Activated naive CD4-positive, alpha-beta T cell treated with anti-CD3 and anti-CD28 coated beads, Interleukin-2, amount 50 U/mL, for 72 hours (primary cell): ENCODE measurements at regions not wholly inside any gene's neighbourhood (a gene's known extent, or its start where the extent isn't known, plus 50 kb on each side); places are given as distances from the start of the nearest gene placed in this dataset.
"Not testable (repeated sequence)": the region's sequence is repeated elsewhere in the genome, so short reads cannot be mapped to it uniquely, and the experiment has no call there.

Experiments used
- ATAC-seq, 2 donors: fragments of 150-1000 bp; cut with Tn5 transposase; 2 replicates each; pipeline ENCODE4 v1.10.0; 2021; ENCODE audit warnings: mild to moderate bottlenecking in 2 of 2, moderate library complexity in 2 of 2
- DNase-seq, 2 donors: peaks; one replicate each; pipeline ENCODE4 v3.0.0; 2021 to 2022; ENCODE audit warnings: low spot score in 2 of 2
- H3K27ac Mint-ChIP-seq, 2 donors: one replicate each; pipeline ENCODE4 v1.8.0; 2022; ENCODE audit warnings: mild to moderate bottlenecking in 2 of 2, mixed read lengths in 2 of 2
- H3K36me3 Mint-ChIP-seq, 2 donors: one replicate each; pipeline ENCODE4 v1.8.0; 2022; ENCODE audit warnings: mixed read lengths in 2 of 2
- H3K9me3 Mint-ChIP-seq, 2 donors: one replicate each; pipeline ENCODE4 v1.8.0; 2022; ENCODE audit warnings: mixed read lengths in 2 of 2

- Mint-ChIP-seq H3K27ac (no peak overlapping the region), H3K36me3 (no peaks in the 10 kb centered on the region), H3K9me3 (no peaks in the 10 kb centered on the region)
- no peak for DNase-seq
- ATAC-seq = no peak
Measured at GRCh38 chr5:135100011-135100410, 66.0 kb upstream of the PITX1 start.

GRCh38 chr5:135097390-135097789 lies 63.4 kb upstream of the PITX1 start:
- H3K9me3 Mint-ChIP-seq = no peaks in the 10 kb centered on the region
- no peak for ATAC-seq
- no peak for DNase-seq
- H3K36me3 Mint-ChIP-seq = no peaks in the 10 kb centered on the region
- no peak overlapping the region for H3K27ac Mint-ChIP-seq

- H3K36me3 Mint-ChIP-seq = no peaks in the 10 kb centered on the region
- H3K27ac Mint-ChIP-seq = peak overlapping the region in 1 of 2 donors; percentile 77
- ATAC-seq = no peak
- H3K9me3 Mint-ChIP-seq = no peaks in the 10 kb centered on the region
- no peak for DNase-seq
Measured at GRCh38 chr5:135095871-135096270, 61.8 kb upstream of the PITX1 start.

GRCh38 chr5:135095052-135095715 lies 61.2 kb upstream of the PITX1 start:
- no peaks in the 10 kb centered on the region for H3K9me3 Mint-ChIP-seq
- ATAC-seq (no peak), DNase-seq (peak in 1 of 2 donors; percentile 26)
- H3K36me3 Mint-ChIP-seq = no peaks in the 10 kb centered on the region
- H3K27ac Mint-ChIP-seq = peak overlapping the region in 1 of 2 donors; percentile 77

GRCh38 chr5:135094339-135095051 lies 60.5 kb upstream of the PITX1 start:
- no peaks in the 10 kb centered on the region for H3K9me3 Mint-ChIP-seq
- no peak overlapping the region for H3K27ac Mint-ChIP-seq
- ATAC-seq (no peak), DNase-seq (peak in 1 of 2 donors; percentile 20)
- no peaks in the 10 kb centered on the region for H3K36me3 Mint-ChIP-seq

- ATAC-seq, H3K9me3 Mint-ChIP-seq, H3K36me3 Mint-ChIP-seq, H3K27ac Mint-ChIP-seq, DNase-seq: not testable (repeated sequence)
Measured at GRCh38 chr5:135093483-135093882, 59.5 kb upstream of the PITX1 start.

GRCh38 chr5:135092476-135092875 lies 58.4 kb upstream of the PITX1 start:
- DNase-seq (peak in 1 of 2 donors; percentile 14), ATAC-seq (no peak)
- no peaks in the 10 kb centered on the region for H3K9me3 Mint-ChIP-seq
- no peak overlapping the region for H3K27ac Mint-ChIP-seq
- H3K36me3 Mint-ChIP-seq = no peaks in the 10 kb centered on the region

- peak in 1 of 2 donors; percentile 21 for DNase-seq
- no peaks in the 10 kb centered on the region for H3K36me3 Mint-ChIP-seq
- H3K9me3 Mint-ChIP-seq = no peaks in the 10 kb centered on the region
- H3K27ac Mint-ChIP-seq = no peak overlapping the region
- no peak for ATAC-seq
Measured at GRCh38 chr5:135091286-135091685, 57.3 kb upstream of the PITX1 start.

- Mint-ChIP-seq H3K27ac (no peak overlapping the region), H3K36me3 (no peaks in the 10 kb centered on the region), H3K9me3 (no peaks in the 10 kb centered on the region)
- no peak for DNase-seq
- no peak for ATAC-seq
Measured at GRCh38 chr5:135089912-135090311, 55.9 kb upstream of the PITX1 start.

- DNase-seq (no peak), ATAC-seq (no peak)
- Mint-ChIP-seq H3K36me3 (no peaks in the 10 kb centered on the region), H3K9me3 (no peaks in the 10 kb centered on the region), H3K27ac (no peak overlapping the region)
Measured at GRCh38 chr5:135088911-135089310, 54.9 kb upstream of the PITX1 start.

GRCh38 chr5:135087950-135088349 lies 53.9 kb upstream of the PITX1 start:
- Mint-ChIP-seq H3K27ac (no peak overlapping the region), H3K9me3 (no peaks in the 10 kb centered on the region), H3K36me3 (no peaks in the 10 kb centered on the region)
- no peak for ATAC-seq
- DNase-seq = no peak

GRCh38 chr5:135085936-135086725 lies 52.1 kb upstream of the PITX1 start:
- DNase-seq (peak in 1 of 2 donors; percentile 44), ATAC-seq (no peak)
- Mint-ChIP-seq H3K27ac (no peak overlapping the region), H3K36me3 (peaks cover 0 to 7% of the 10 kb centered on the region in 2 donors), H3K9me3 (peaks cover 4 to 5% of the 10 kb centered on the region in 2 donors)

- Mint-ChIP-seq H3K27ac (no peak overlapping the region), H3K36me3 (peaks cover 0 to 12% of the 10 kb centered on the region in 2 donors), H3K9me3 (peaks cover 5 to 9% of the 10 kb centered on the region in 2 donors)
- DNase-seq (no peak), ATAC-seq (no peak)
Measured at GRCh38 chr5:135085133-135085935, 51.3 kb upstream of the PITX1 start.
